Peyer's patch (tissue), 4 donors: ENCODE measurements at regions not wholly inside any gene's neighbourhood (a gene's known extent, or its start where the extent isn't known, plus 50 kb on each side); places are given as distances from the start of the nearest gene placed in this dataset.

Experiments used
- DNase-seq, 3 donors: peaks; one replicate each; pipeline ENCODE4 v3.0.0-alpha.2; 2017 to 2019
- H3K27ac ChIP-seq, 4 donors: fragments of 200-600 bp; sonication (generic); one replicate each; pipeline ENCODE4 v1.5.1; 2016 to 2019
- H3K27me3 ChIP-seq, 2 donors: fragments of 200-600 bp; sonication (generic); one replicate each; pipeline ENCODE4 v1.5.1; 2019
- H3K36me3 ChIP-seq, 3 donors: fragments of 200-600 bp; sonication (generic); one replicate each; pipeline ENCODE4 v1.5.1; 2016 to 2019
- H3K4me1 ChIP-seq, 4 donors: fragments of 200-600 bp; sonication (generic); one replicate each; pipeline ENCODE4 v1.5.1; 2016 to 2019
- H3K4me3 ChIP-seq, 4 donors: fragments of 200-600 bp; sonication (generic); 1 replicate in 3 of 4; 2 replicates in 1 of 4; pipeline ENCODE4 v1.5.1; 2016 to 2019; ENCODE audit warnings: mild to moderate bottlenecking in 1 of 4
- H3K9me3 ChIP-seq, 4 donors: fragments of 200-600 bp; sonication (generic); one replicate each; pipeline ENCODE4 v1.5.1; 2016 to 2019; ENCODE audit warnings: mild to moderate bottlenecking in 1 of 4
- POLR2A ChIP-seq, 2 donors: fragments of 450-650 bp; IDR thresholded peaks; one replicate each; pipeline ENCODE4 v1.5.1; 2017; ENCODE audit warnings: antibody characterized with exemption in 2 of 2, mild to moderate bottlenecking in 2 of 2, moderate library complexity in 2 of 2
- TF ChIP-seq, protein P1 (sequence below), 6 experiments: fragments of 450-650 bp in 4 of 6; fragments of 200-600 bp in 2 of 6; sonication (generic) in 1 of 6; IDR thresholded peaks; one replicate each; pipeline ENCODE4 v1.5.1; 2017 to 2019; ENCODE audit warnings: antibody characterized with exemption in 6 of 6, mild to moderate bottlenecking in 3 of 6, moderate library complexity in 1 of 6

GRCh38 chr6:56897789-56898529 is 56.9 kb upstream of the BEND6 start:
- TF ChIP-seq, protein P1, sequence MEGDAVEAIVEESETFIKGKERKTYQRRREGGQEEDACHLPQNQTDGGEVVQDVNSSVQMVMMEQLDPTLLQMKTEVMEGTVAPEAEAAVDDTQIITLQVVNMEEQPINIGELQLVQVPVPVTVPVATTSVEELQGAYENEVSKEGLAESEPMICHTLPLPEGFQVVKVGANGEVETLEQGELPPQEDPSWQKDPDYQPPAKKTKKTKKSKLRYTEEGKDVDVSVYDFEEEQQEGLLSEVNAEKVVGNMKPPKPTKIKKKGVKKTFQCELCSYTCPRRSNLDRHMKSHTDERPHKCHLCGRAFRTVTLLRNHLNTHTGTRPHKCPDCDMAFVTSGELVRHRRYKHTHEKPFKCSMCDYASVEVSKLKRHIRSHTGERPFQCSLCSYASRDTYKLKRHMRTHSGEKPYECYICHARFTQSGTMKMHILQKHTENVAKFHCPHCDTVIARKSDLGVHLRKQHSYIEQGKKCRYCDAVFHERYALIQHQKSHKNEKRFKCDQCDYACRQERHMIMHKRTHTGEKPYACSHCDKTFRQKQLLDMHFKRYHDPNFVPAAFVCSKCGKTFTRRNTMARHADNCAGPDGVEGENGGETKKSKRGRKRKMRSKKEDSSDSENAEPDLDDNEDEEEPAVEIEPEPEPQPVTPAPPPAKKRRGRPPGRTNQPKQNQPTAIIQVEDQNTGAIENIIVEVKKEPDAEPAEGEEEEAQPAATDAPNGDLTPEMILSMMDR (IDR thresholded peaks at IDR 0.05), result no peak
- TF ChIP-seq POLR2A (IDR thresholded peaks at IDR 0.05), result no peak
- no peak for DNase-seq

GRCh38 chr6:56891754-56892153 is 63.2 kb upstream of the BEND6 start:
- no peak for DNase-seq
- Histone ChIP-seq H3K27me3 (no peaks in the 10 kb centered on the region), H3K4me1 (no peaks in the 10 kb centered on the region), H3K36me3 (no peaks in the 10 kb centered on the region), H3K9me3 (no peaks in the 10 kb centered on the region), H3K4me3 (no peak overlapping the region), H3K27ac (no peak overlapping the region)
- TF ChIP-seq, protein P1 (IDR thresholded peaks at IDR 0.05), result no peak
- TF ChIP-seq POLR2A (IDR thresholded peaks at IDR 0.05), result no peak

More at GRCh38 chr6:56897789-56898529, 56.9 kb upstream of the BEND6 start:
- H3K27ac ChIP-seq, result peak overlapping the region in 2 of 4 donors; percentile 5 to 60
- H3K36me3 ChIP-seq, result no peaks in the 10 kb centered on the region
- no peaks in the 10 kb centered on the region for H3K9me3 ChIP-seq
- H3K4me3 ChIP-seq, result no peak overlapping the region
- H3K27me3 ChIP-seq, result no peaks in the 10 kb centered on the region
- peaks cover 0 to 6% (median 0%) of the 10 kb centered on the region in 4 donors for H3K4me1 ChIP-seq

- Histone ChIP-seq H3K9me3 (no peaks in the 10 kb centered on the region), H3K27ac (peak overlapping the region in 1 of 4 donors; percentile 5)
These were observed 64.1 kb upstream of the BEND6 start for GRCh38 chr6:56890683-56891429.

DNA sequence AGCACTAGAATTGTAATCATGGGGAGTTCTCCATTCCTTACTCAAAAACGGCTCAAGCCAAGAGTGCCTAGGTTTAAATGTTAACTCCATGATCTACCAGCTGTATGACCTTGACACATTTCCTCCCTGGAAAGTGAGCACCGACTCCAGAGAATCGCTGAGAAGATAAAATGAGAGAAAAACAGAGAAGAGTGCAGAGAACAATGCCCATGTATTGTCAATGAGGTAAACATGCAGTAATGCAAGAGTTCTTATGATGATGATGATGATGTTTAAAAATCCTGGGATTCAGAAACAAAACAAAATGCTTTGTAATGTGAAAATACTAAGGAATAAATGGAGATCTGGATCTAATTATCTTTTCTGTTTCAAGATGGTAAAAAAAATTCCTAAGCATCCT is 64.8 kb upstream of the BEND6 start:
- Histone ChIP-seq H3K4me1 (no peaks in the 10 kb centered on the region), H3K36me3 (no peaks in the 10 kb centered on the region), H3K27ac (no peak overlapping the region), H3K9me3 (no peaks in the 10 kb centered on the region), H3K4me3 (no peak overlapping the region), H3K27me3 (no peaks in the 10 kb centered on the region)
- no peak for DNase-seq
- TF ChIP-seq, protein P1 (IDR thresholded peaks at IDR 0.05), result no peak

More at GRCh38 chr6:56890683-56891429, 64.1 kb upstream of the BEND6 start:
- no peaks in the 10 kb centered on the region for H3K4me1 ChIP-seq
- no peaks in the 10 kb centered on the region for H3K36me3 ChIP-seq
- DNase-seq, result no peak
- H3K4me3 ChIP-seq, result no peak overlapping the region
- TF ChIP-seq POLR2A (IDR thresholded peaks at IDR 0.05), result no peak
- TF ChIP-seq, protein P1 (IDR thresholded peaks at IDR 0.05), result no peak
- no peaks in the 10 kb centered on the region for H3K27me3 ChIP-seq

DNA sequence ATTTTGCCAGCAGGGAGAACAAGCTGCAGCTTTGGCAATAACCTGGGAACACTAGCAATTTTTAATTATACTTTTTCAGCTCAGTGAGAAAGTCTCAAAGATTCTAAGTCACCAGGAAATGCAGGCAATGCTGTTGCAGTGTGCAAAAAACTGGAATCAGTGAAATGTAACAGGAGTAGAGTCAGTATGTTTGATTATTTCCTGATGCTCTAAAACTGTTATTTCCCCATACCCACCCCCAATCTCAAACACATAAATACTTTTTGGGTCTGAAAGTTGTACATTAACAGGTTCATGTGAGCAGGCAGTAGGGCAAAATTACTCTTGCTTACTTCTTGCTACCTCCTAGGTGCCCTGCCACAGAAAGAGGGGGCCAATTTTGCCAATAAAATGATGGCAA is 65.4 kb upstream of the BEND6 start:
- H3K9me3 ChIP-seq, result no peaks in the 10 kb centered on the region
- no peak for TF ChIP-seq POLR2A (IDR thresholded peaks at IDR 0.05)
- TF ChIP-seq, protein P1 (IDR thresholded peaks at IDR 0.05), result no peak

More for the DNA sequence above, 65.4 kb upstream of the BEND6 start:
- Histone ChIP-seq H3K36me3 (no peaks in the 10 kb centered on the region), H3K27me3 (no peaks in the 10 kb centered on the region), H3K27ac (no peak overlapping the region), H3K4me3 (no peak overlapping the region), H3K4me1 (no peaks in the 10 kb centered on the region)
- DNase-seq, result no peak
